ENCODE measurements at regions not wholly inside any gene's neighbourhood (a gene's known extent, or its start where the extent isn't known, plus 50 kb on each side); places are given as distances from the start of the nearest gene placed in this dataset.

- TF ChIP-seq, protein P1, sequence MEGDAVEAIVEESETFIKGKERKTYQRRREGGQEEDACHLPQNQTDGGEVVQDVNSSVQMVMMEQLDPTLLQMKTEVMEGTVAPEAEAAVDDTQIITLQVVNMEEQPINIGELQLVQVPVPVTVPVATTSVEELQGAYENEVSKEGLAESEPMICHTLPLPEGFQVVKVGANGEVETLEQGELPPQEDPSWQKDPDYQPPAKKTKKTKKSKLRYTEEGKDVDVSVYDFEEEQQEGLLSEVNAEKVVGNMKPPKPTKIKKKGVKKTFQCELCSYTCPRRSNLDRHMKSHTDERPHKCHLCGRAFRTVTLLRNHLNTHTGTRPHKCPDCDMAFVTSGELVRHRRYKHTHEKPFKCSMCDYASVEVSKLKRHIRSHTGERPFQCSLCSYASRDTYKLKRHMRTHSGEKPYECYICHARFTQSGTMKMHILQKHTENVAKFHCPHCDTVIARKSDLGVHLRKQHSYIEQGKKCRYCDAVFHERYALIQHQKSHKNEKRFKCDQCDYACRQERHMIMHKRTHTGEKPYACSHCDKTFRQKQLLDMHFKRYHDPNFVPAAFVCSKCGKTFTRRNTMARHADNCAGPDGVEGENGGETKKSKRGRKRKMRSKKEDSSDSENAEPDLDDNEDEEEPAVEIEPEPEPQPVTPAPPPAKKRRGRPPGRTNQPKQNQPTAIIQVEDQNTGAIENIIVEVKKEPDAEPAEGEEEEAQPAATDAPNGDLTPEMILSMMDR (conservative IDR thresholded peaks at IDR 0.05; ENCODE audit: low read depth, low read length) = no peak
- TF ChIP-seq EZH2 (IDR thresholded peaks at IDR 0.05; ENCODE audit: low read length, unreplicated experiment) (no peak), EZH2phosphoT487 (IDR thresholded peaks at IDR 0.05; ENCODE audit: borderline replicate concordance, low read length) (no peak)
These were observed 85.9 kb upstream of the FOXF1 start for GRCh38 chr16:86424398-86424797.

Measured in PC-3 (cell line).